GM19324 (cell line): ENCODE measurements at regions not wholly inside any gene's neighbourhood (a gene's known extent, or its start where the extent isn't known, plus 50 kb on each side); places are given as distances from the start of the nearest gene placed in this dataset.
"Not testable (repeated sequence)": the region's sequence is repeated elsewhere in the genome, so short reads cannot be mapped to it uniquely, and the experiment has no call there.

ENCODE experiments used
- ATAC-seq: cut with Tn5 transposase; IDR thresholded peaks from one replicate; pipeline ENCODE4 v1.9.1; 2021; ENCODE audit warnings: mild to moderate bottlenecking, moderate library complexity; ENCODE audit not compliant: unreplicated experiment, low FRiP score

GRCh38 chr17:70499067-70499786 is 329.9 kb downstream of the KCNJ2 start:
- no peak for ATAC-seq

GRCh38 chr17:70503449-70503848 is 334.1 kb downstream of the KCNJ2 start:
- ATAC-seq: no peak

DNA sequence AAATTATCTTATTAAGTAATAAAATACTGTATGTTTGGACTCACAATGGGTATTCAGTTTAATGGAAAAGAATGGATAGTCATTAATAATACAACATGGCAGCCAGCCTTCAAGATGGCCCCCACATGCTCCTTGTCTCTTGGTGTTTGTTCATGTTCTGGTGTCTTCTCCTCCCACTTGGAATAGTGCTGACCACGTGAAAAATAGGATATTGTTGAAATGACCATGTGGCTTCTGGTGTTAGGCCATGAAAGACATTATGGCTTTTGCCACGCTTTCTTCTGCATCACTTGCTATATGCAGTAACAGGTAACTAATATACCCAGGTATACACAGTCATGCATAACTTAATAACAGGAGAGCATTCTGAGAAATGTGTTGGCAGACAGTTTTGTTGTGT is 341.0 kb downstream of the KCNJ2 start:
- no peak for ATAC-seq

- ATAC-seq: no peak
Observed at GRCh38 chr17:70517816-70518215, 348.5 kb downstream of the KCNJ2 start.

- no peak for ATAC-seq
Observed at GRCh38 chr17:70519300-70519699, 350.0 kb downstream of the KCNJ2 start.

DNA sequence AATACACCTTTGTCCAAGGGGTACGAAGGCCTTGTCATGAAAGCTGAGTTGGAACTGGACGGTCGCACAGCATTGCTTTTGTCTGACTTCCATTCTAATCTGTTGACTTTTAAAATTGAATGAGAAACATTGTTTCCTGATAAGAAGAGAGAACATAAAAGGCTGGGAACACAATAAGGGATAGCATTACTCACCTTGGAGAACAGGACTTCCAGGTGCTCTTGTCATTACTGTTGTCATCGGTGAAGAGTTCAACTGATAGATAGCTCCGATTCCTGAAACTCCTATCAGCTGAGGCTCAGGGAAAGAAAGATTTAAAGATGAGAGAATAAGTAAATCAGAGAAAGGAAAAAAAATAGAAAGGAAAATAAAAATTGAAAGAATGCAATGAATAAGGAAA is 351.1 kb downstream of the KCNJ2 start:
- no peak for ATAC-seq

DNA sequence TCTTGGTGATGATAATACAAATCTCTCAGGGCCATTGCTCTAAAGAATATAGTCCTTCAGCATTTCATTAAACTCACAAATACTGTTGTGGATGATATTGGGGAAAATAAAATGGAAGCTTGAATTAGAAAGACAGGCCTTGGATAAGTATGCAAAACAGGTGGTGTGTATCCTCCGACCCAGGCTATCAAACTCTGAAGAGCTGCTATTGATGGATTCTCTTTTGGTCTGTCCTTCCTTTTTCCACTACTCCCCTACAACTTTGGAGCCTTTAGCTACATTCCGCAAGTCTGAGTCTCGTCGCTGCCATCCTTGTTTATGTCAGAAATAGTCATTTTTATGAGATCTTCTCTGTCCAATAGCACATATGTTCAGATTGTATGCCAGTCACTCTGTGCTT is 351.6 kb downstream of the KCNJ2 start:
- ATAC-seq: no peak

GRCh38 chr17:70521821-70522256 is 352.5 kb downstream of the KCNJ2 start:
- ATAC-seq: no peak

DNA sequence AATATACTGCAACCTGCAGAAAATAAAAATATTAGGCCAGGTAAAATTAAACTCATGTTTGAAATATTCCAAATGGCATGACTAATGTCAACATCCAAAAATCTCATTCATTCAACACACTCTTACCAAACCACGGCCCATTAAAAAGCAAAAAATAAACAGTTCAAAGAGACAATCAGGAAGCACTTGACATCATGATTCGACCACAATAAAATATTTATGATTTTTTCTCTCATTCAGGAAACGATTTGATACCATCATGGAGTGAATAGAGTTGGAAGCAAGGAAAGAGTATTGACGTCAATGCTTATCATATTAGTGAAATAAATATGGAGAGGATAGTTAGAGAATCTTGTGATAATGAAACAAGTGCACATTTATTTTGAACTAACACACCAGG is 354.1 kb downstream of the KCNJ2 start:
- ATAC-seq: no peak

GRCh38 chr17:70525035-70525434 is 355.7 kb downstream of the KCNJ2 start:
- not testable (repeated sequence) for ATAC-seq

- ATAC-seq: no peak
Observed at GRCh38 chr17:70525961-70526360, 356.6 kb downstream of the KCNJ2 start.

GRCh38 chr17:70527364-70527888 is 358.1 kb downstream of the KCNJ2 start:
- no peak for ATAC-seq

DNA sequence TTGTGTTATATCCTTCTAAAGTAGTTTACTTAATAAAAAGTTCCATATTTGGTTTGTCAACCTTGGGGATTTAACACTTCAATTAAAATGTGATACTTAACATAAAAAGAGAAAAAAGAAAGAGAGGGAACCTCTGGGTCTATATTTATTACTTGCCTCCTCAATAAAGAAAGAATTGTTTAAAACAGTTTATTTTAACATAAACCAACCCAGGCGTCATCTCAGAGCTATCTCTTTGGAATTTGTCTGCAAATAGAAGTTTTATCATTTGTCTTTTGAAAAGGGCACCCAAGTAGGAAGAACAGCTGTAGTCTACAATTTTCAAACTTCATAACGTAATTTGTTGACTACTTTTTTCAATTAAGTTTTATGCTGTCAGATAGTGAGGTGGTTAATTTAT is 364.1 kb downstream of the KCNJ2 start:
- ATAC-seq: no peak

DNA sequence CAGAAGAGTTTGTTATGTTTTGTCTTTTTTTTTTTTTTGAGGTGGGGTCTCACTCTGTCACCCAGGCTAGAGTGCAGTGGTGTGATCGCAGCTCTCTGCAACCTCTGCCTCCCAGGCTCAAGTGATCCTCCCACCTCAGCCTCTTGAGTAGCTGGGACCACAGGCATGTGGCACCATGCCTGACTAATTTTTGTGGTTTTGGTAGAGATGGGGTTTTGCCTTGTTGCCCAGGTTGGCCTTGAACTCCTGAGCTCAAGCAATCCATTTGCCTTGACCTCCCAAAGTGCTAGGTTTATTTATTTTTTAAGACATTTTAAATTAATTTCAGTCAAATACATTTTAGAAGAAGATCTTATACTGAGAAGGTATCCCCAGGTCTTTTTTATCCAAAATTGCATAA is 366.7 kb downstream of the KCNJ2 start:
- ATAC-seq: no peak

DNA sequence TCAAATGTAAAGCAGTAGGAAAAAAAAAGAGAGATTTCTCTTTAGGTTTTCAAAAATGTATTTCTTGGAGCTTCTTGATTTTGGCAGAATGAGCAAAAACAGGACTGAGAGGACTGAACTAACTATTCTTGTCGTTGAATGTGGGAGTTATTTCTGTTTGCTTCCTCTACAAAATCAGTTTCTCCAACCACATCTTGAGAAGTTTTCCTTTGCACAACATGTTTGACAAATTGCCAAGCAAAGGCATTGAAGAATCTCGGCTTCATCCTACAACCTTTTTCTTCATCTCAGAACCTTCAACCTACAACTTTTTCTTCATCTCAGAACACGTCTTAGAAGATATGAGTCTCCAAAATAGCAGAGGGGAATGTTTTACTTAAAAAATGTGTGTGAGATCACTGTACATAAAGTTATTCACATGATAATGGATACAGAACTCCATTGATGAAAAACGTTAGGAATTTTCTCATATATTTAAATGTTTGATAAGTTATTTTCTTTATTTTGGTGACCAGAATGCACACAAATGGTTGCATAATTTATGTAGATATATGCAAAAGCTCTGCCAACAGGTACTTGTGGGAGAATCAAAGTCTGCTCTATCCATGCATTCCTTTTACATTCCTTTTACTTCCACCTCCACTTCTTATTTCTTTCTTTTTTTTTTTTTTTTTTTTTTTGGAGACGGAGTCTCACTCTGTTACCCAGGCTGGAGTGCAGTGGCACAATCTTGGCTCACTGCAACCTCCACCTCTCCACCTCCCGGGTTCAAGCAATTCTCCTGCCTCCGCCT is 370.0 kb downstream of the KCNJ2 start:
- ATAC-seq: no peak

DNA sequence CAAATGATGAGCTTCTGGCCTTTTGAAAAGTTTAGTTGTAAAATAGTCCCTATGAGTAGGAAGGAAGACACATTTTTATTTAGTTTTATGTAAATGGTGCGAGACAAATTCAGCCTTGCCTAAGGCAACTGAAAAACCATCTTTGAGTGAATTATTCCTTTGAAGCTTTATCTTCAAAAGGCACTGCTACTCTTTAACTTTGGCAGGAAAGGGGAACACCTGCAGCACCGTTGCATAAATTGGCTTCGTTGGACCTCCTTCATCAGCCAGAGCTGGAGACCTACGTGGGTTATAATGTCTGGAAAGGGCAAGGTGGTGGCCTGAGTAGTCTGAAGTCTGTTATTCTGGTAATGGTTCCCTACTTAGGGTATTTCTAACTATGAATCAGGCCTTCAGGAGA is 373.5 kb downstream of the KCNJ2 start:
- no peak for ATAC-seq

DNA sequence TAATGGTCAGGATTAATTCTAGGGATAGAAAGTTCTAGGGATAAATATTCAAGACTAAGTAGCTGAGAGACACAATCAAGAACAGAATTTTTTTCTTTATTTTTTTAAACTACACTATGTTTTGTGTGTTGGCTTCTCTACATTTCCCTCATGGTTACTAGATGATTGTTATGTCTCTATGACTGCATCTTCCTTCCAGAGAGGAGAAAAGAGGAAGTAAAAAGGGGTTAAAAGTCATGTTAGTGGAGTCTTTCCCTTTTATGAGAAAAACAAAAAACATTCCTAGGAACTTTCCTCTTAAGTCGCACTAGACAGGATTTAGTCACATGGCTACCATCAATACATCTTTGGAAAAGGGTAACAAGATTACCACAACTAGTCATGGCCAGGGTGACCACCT is 375.0 kb downstream of the KCNJ2 start:
- ATAC-seq: no peak

DNA sequence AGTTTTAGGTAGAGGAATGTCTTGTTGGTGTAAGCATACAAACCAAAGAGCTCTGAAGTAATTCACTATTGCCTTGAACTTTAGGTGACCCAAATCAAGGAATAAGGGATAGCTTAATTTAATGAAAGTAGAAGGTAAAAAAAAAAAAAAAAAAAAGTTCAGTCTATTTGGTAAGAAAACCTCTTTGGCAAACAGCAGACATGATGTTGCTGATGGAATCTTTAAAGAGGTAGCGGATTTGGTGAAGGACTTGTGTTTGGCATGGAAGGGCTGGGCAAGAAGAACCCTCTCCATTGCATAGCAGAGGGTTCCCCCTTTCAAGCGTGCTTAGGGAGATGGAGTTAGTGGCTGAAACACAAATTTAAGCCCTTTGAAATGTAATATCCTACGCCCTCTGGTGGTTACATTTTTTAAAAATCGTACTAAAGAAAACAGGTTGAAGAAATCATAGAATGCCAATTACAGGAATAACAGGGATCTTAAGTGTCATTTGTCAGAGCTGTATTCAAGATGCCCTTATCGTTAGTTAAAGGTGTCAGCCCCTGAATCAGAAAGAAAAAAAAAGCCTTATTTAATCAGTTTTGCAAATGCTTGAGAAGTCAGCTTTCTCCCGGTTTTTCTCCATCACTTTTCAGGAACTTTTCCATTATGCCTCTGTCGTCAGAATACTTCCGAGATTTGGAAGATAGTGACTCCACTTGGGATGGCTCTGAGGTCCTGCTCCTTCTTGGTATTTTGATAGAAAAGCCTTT is 383.1 kb downstream of the KCNJ2 start:
- no peak for ATAC-seq

DNA sequence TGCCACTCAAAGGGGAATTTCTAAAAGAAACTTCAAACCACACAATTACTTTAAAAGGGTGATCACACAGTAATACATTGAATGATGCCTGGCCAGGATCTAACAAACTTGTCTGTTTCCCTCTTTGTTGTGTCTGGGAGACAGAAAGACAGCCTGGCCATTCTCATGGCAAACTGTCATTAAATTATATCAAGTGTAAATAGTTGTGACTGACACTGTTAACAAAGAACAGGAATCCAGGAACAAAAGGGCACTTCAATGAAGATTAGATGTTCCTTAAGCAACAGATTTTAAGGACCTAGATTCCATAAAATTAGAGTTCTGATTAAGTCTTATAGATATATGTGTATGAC is 383.6 kb downstream of the KCNJ2 start:
- ATAC-seq: no peak

DNA sequence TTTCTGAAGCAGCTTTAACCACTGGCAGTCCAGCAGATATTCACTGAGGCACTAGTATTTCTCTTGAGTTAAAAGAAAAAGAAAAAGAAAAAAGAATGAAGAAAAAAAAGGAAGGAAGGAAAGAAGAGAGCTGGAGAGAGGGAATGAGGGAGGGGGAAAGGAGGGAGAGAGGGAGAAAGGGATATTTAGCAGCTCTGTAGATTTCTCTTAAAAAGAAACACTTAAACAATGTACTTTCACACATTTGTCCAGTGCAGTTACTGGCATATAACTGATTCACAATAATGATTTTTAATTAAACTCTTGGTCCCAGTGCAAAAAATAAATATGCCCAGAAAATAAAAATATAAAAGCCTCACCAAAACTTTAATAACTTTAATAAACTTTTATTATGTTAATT is 386.4 kb downstream of the KCNJ2 start:
- no peak for ATAC-seq

DNA sequence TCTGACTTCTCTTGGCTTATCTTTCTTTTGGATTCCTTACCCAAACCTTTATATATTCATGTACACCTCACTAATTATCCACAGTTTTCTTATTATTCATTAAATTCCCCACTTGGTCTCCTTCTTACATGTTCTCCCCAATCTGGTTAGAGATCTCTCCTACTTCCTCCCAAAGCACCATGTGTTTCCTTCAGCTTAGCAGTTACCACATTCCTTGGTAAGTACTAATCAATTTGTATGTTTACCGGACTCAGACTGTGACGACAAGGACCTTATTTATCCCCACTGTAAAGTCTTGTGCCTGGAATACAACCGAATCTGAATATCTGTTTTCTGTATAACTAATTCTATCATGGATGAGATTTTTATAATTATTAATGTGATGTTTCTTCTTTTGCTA is 389.5 kb downstream of the KCNJ2 start:
- ATAC-seq: no peak
